ENCODE measurements at regions not wholly inside any gene's neighbourhood (a gene's known extent, or its start where the extent isn't known, plus 50 kb on each side); places are given as distances from the start of the nearest gene placed in this dataset.

DNA sequence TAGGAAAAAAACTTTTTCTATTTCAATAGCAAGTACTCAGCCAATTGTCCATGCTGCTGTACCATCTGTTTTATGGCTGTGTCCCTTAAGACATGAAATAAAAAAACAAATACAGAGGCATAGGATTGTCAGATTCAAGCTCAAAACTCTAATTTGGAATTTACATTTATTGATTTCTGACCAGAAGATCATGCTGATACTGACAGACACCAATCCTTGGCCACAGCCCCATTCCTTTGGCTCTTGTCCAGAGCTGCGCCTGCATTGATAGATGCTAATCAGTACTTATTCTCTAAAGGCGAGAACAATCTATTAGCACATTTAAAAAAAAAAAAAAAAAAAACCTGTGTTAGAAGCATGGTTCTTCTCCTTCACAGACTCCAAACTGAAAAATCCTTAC, 384.6 kb downstream of the TMEM232 start:
- Histone ChIP-seq H3K79me2 (ENCODE audit: control insufficient read depth, insufficient read depth, low read length) (no peaks in the 10 kb centered on the region), H2AFZ (ENCODE audit: control insufficient read depth, low read depth, low read length) (no peak overlapping the region), H3K9me3 (replicated peaks; ENCODE audit: control insufficient read depth, insufficient read depth, low read length) (no peaks in the 10 kb centered on the region), H3K27me3 (replicated peaks in 1 of 2; ENCODE audit: control insufficient read depth in 2 of 2, insufficient read depth in 2 of 2, low read length in 1 of 2) (no peaks in the 10 kb centered on the region), H3K4me1 (ENCODE audit: control insufficient read depth, insufficient read depth, low read length) (no peaks in the 10 kb centered on the region), H4K20me1 (ENCODE audit: control insufficient read depth, insufficient read depth) (no peaks in the 10 kb centered on the region), H3K36me3 (ENCODE audit: control insufficient read depth in 2 of 2, insufficient read depth in 2 of 2, low read length in 1 of 2) (no peaks in the 10 kb centered on the region), H3K4me2 (ENCODE audit: control insufficient read depth, insufficient read depth) (no peak overlapping the region), H3K4me3 (no peak overlapping the region), H3K9ac (ENCODE audit: control insufficient read depth, insufficient read depth, low read length) (no peak overlapping the region), H3K27ac (ENCODE audit: control insufficient read depth, insufficient read depth) (no peak overlapping the region)
- 70% methylated on average over 2 of the region's 2 CpGs for WGBS (ENCODE audit: insufficient coverage, insufficient replicate concordance, low lambda C conversion rate, missing lambda C conversion rate)
- ChIA-PET RAD21 (ENCODE audit: unreplicated experiment) (no interaction called here), SMC1A (ENCODE audit: uncharacterized antibody, unreplicated experiment) (no interaction called here), CTCF (interaction anchor here (0.7 kb wide), 1 partner anchor 8 kb away, joined by 4 read pairs; no protein-coding TSS in a partner anchor), POLR2A (interaction anchor here (0.7 kb wide), 1 partner anchor 158 kb away, joined by 4 read pairs; no protein-coding TSS in a partner anchor)
- TF ChIP-seq, protein P1, sequence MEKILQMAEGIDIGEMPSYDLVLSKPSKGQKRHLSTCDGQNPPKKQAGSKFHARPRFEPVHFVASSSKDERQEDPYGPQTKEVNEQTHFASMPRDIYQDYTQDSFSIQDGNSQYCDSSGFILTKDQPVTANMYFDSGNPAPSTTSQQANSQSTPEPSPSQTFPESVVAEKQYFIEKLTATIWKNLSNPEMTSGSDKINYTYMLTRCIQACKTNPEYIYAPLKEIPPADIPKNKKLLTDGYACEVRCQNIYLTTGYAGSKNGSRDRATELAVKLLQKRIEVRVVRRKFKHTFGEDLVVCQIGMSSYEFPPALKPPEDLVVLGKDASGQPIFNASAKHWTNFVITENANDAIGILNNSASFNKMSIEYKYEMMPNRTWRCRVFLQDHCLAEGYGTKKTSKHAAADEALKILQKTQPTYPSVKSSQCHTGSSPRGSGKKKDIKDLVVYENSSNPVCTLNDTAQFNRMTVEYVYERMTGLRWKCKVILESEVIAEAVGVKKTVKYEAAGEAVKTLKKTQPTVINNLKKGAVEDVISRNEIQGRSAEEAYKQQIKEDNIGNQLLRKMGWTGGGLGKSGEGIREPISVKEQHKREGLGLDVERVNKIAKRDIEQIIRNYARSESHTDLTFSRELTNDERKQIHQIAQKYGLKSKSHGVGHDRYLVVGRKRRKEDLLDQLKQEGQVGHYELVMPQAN (conservative IDR thresholded peaks at IDR 0.05) = no peak
- TF ChIP-seq, protein P2, sequence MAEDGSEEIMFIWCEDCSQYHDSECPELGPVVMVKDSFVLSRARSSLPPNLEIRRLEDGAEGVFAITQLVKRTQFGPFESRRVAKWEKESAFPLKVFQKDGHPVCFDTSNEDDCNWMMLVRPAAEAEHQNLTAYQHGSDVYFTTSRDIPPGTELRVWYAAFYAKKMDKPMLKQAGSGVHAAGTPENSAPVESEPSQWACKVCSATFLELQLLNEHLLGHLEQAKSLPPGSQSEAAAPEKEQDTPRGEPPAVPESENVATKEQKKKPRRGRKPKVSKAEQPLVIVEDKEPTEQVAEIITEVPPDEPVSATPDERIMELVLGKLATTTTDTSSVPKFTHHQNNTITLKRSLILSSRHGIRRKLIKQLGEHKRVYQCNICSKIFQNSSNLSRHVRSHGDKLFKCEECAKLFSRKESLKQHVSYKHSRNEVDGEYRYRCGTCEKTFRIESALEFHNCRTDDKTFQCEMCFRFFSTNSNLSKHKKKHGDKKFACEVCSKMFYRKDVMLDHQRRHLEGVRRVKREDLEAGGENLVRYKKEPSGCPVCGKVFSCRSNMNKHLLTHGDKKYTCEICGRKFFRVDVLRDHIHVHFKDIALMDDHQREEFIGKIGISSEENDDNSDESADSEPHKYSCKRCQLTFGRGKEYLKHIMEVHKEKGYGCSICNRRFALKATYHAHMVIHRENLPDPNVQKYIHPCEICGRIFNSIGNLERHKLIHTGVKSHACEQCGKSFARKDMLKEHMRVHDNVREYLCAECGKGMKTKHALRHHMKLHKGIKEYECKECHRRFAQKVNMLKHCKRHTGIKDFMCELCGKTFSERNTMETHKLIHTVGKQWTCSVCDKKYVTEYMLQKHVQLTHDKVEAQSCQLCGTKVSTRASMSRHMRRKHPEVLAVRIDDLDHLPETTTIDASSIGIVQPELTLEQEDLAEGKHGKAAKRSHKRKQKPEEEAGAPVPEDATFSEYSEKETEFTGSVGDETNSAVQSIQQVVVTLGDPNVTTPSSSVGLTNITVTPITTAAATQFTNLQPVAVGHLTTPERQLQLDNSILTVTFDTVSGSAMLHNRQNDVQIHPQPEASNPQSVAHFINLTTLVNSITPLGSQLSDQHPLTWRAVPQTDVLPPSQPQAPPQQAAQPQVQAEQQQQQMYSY (CRISPR knock-in tag; IDR thresholded peaks at IDR 0.05) = no peak
- TF ChIP-seq SMARCA5 (IDR thresholded peaks at IDR 0.05) = no peak
- no peak for TF ChIP-seq TCF7 (IDR thresholded peaks at IDR 0.05; ENCODE audit: borderline replicate concordance)
- TF ChIP-seq, protein P3, sequence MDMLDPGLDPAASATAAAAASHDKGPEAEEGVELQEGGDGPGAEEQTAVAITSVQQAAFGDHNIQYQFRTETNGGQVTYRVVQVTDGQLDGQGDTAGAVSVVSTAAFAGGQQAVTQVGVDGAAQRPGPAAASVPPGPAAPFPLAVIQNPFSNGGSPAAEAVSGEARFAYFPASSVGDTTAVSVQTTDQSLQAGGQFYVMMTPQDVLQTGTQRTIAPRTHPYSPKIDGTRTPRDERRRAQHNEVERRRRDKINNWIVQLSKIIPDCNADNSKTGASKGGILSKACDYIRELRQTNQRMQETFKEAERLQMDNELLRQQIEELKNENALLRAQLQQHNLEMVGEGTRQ (IDR thresholded peaks at IDR 0.05; ENCODE audit: borderline replicate concordance, low read depth, low read length) = no peak
- no peak for TF ChIP-seq GATAD2B (conservative IDR thresholded peaks at IDR 0.05; ENCODE audit: low read depth)
- TF ChIP-seq EGR1 (IDR thresholded peaks at IDR 0.05; ENCODE audit: borderline replicate concordance in 1 of 2, low read depth in 2 of 2, low read length in 2 of 2) = no peak
- TF ChIP-seq SIN3A (IDR thresholded peaks at IDR 0.05; ENCODE audit: low read depth, low read length) = no peak
- no peak for TF ChIP-seq YBX1 (IDR thresholded peaks at IDR 0.05)
- no peak for TF ChIP-seq EZH2 (IDR thresholded peaks at IDR 0.05; ENCODE audit: borderline replicate concordance, control insufficient read depth, low read depth, low read length)
- FAIRE-seq = no peak
- BruUV-seq (replicated peaks) = no TSS peak
- in situ Hi-C loops (cut with MboI) = no loop called here
- ATAC-seq = no peak
- no peak for DNase-seq (ENCODE audit: low read depth, low spot score)
- intact Hi-C loops (cut with micrococcal nuclease; ENCODE audit: unreplicated experiment) = loop anchor here (5.0 kb wide), 1 partner anchor 65 kb away; no protein-coding TSS in a partner anchor

Measured in GM12878 (cell line).